HEK293T (cell line): ENCODE measurements at regions not wholly inside any gene's neighbourhood (a gene's known extent, or its start where the extent isn't known, plus 50 kb on each side); places are given as distances from the start of the nearest gene placed in this dataset.

Experiments
- ARNT ChIP-seq: fragments of 450-650 bp; IDR thresholded peaks from 2 replicates; pipeline ENCODE4 v1.6.1; 2017; ENCODE audit warnings: mild to moderate bottlenecking
- BHLHE40 ChIP-seq: fragments of 450-650 bp; IDR thresholded peaks from 2 replicates; pipeline ENCODE4 v1.6.1; 2016; ENCODE audit warnings: mild to moderate bottlenecking, moderate library complexity, borderline replicate concordance
- CTBP1 ChIP-seq: fragments of 450-650 bp; IDR thresholded peaks from 2 replicates; pipeline ENCODE4 v1.6.1; 2016; ENCODE audit warnings: borderline replicate concordance
- ELF4 ChIP-seq: fragments of 450-650 bp; IDR thresholded peaks from 2 replicates; pipeline ENCODE4 v1.6.1; 2017; ENCODE audit warnings: antibody characterized with exemption
- FOXA1 ChIP-seq: fragments of 450-650 bp; IDR thresholded peaks from 2 replicates; pipeline ENCODE4 v1.6.1; 2016; ENCODE audit warnings: mild to moderate bottlenecking
- FOXK2 ChIP-seq: fragments of 450-650 bp; IDR thresholded peaks from 2 replicates; pipeline ENCODE4 v1.6.1; 2016; ENCODE audit warnings: mild to moderate bottlenecking
- FOXM1 ChIP-seq: fragments of 450-650 bp; IDR thresholded peaks from 2 replicates; pipeline ENCODE4 v1.6.1; 2017; ENCODE audit warnings: mild to moderate bottlenecking, borderline replicate concordance
- HDGF ChIP-seq: fragments of 450-650 bp; IDR thresholded peaks from 2 replicates; pipeline ENCODE4 v1.6.1; 2017; ENCODE audit warnings: antibody characterized with exemption, borderline replicate concordance
- L3MBTL2 ChIP-seq: fragments of 450-650 bp; conservative IDR thresholded peaks from 2 replicates; pipeline ENCODE4 v1.6.1; 2016; ENCODE audit warnings: mild to moderate bottlenecking
- NFRKB ChIP-seq: fragments of 450-650 bp; IDR thresholded peaks from 2 replicates; pipeline ENCODE4 v1.6.1; 2016; ENCODE audit warnings: mild to moderate bottlenecking, moderate library complexity
- TARDBP ChIP-seq: fragments of 450-650 bp; IDR thresholded peaks from 2 replicates; pipeline ENCODE4 v1.6.1; 2016
- ZNF384 ChIP-seq: fragments of 450-650 bp; IDR thresholded peaks from 2 replicates; pipeline ENCODE4 v1.6.1; 2016

GRCh38 chr5:171586436-171586835 is 167.0 kb downstream of the FGF18 start:
- TF ChIP-seq ELF4 (no peak), NFRKB (no peak), ARNT (no peak), ZNF384 (no peak), HDGF (no peak), FOXM1 (no peak), TARDBP (no peak), FOXA1 (no peak), CTBP1 (no peak), BHLHE40 (no peak), FOXK2 (no peak), L3MBTL2 (no peak)
